ENCODE measurements at regions not wholly inside any gene's neighbourhood (a gene's known extent, or its start where the extent isn't known, plus 50 kb on each side); places are given as distances from the start of the nearest gene placed in this dataset.

- Histone ChIP-seq H3K27me3 (ENCODE audit: low read depth) (0 out of 2 replicates have a peak, but pooled peaks cover 3% of the 10 kb centered on the region), H3K9me3 (no peaks in the 10 kb centered on the region), H3K36me3 (replicated peaks) (no peaks in the 10 kb centered on the region), H3K4me1 (no peaks in the 10 kb centered on the region), H3K4me3 (no peak overlapping the region)
- in situ Hi-C loops (cut with MboI; ENCODE audit: low sequenced_read_pairs): no loop called here
- DNase-seq (ENCODE audit: low spot score in 2 of 2): peak in 1 of 2 experiments; percentile 32
Observed at GRCh38 chr21:17931080-17931479, 111.9 kb upstream of the C21orf91 start.

- DNase-seq (ENCODE audit: low spot score in 2 of 2): no peak
Observed at GRCh38 chr21:17930093-17930492, 110.9 kb upstream of the C21orf91 start.

GRCh38 chr21:17929510-17929909 lies 110.4 kb upstream of the C21orf91 start:
- no peaks in the 10 kb centered on the region for H3K36me3 ChIP-seq (replicated peaks)
- H3K27me3 ChIP-seq (ENCODE audit: low read depth): no peaks in the 10 kb centered on the region
- in situ Hi-C loops (cut with MboI; ENCODE audit: low sequenced_read_pairs): no loop called here
- H3K4me3 ChIP-seq: no peak overlapping the region
- no peaks in the 10 kb centered on the region for H3K9me3 ChIP-seq
- DNase-seq (ENCODE audit: low spot score in 2 of 2): no peak
- H3K4me1 ChIP-seq: no peaks in the 10 kb centered on the region

More at GRCh38 chr21:17930093-17930492, 110.9 kb upstream of the C21orf91 start:
- in situ Hi-C loops (cut with MboI; ENCODE audit: low sequenced_read_pairs): no loop called here
- Histone ChIP-seq H3K4me1 (no peaks in the 10 kb centered on the region), H3K27me3 (ENCODE audit: low read depth) (no peaks in the 10 kb centered on the region), H3K9me3 (no peaks in the 10 kb centered on the region), H3K4me3 (no peak overlapping the region), H3K36me3 (replicated peaks) (no peaks in the 10 kb centered on the region)

- H3K4me1 ChIP-seq: no peaks in the 10 kb centered on the region
- no peaks in the 10 kb centered on the region for H3K9me3 ChIP-seq
- no peaks in the 10 kb centered on the region for H3K27me3 ChIP-seq (ENCODE audit: low read depth)
- in situ Hi-C loops (cut with MboI; ENCODE audit: low sequenced_read_pairs): no loop called here
- H3K36me3 ChIP-seq (replicated peaks): no peaks in the 10 kb centered on the region
- peak in 1 of 2 experiments; percentile 14 for DNase-seq (ENCODE audit: low spot score in 2 of 2)
- no peak overlapping the region for H3K4me3 ChIP-seq
Observed at GRCh38 chr21:17925899-17926298, 106.7 kb upstream of the C21orf91 start.

- Histone ChIP-seq H3K9me3 (no peaks in the 10 kb centered on the region), H3K27me3 (ENCODE audit: low read depth) (no peaks in the 10 kb centered on the region), H3K4me3 (no peak overlapping the region), H3K36me3 (replicated peaks) (no peaks in the 10 kb centered on the region), H3K4me1 (no peaks in the 10 kb centered on the region)
- in situ Hi-C loops (cut with MboI; ENCODE audit: low sequenced_read_pairs): loop anchor here (25.0 kb wide), 1 partner anchor 238 kb away; no protein-coding TSS in a partner anchor
- peak; percentile 71 to 76 for DNase-seq (ENCODE audit: low spot score in 2 of 2)
Observed at GRCh38 chr21:17925000-17925610, 105.9 kb upstream of the C21orf91 start.

GRCh38 chr21:17921579-17922530 lies 102.7 kb upstream of the C21orf91 start:
- DNase-seq (ENCODE audit: low spot score in 2 of 2): no peak
- H3K4me3 ChIP-seq: no peak overlapping the region
- no peaks in the 10 kb centered on the region; the same call in 1 of the 2 replicates for H3K9me3 ChIP-seq
- H3K27me3 ChIP-seq (ENCODE audit: low read depth): no peaks in the 10 kb centered on the region
- no peaks in the 10 kb centered on the region for H3K4me1 ChIP-seq
- in situ Hi-C loops (cut with MboI; ENCODE audit: low sequenced_read_pairs): loop anchor here (25.0 kb wide), 1 partner anchor 235 kb away; no protein-coding TSS in a partner anchor
- no peaks in the 10 kb centered on the region for H3K36me3 ChIP-seq (replicated peaks)

GRCh38 chr21:17915976-17916375 lies 96.8 kb upstream of the C21orf91 start:
- in situ Hi-C loops (cut with MboI; ENCODE audit: low sequenced_read_pairs): loop anchor here (25.0 kb wide), 1 partner anchor 229 kb away; no protein-coding TSS in a partner anchor
- DNase-seq (ENCODE audit: low spot score in 2 of 2): no peak
- no peaks in the 10 kb centered on the region for H3K4me1 ChIP-seq
- H3K9me3 ChIP-seq: no peaks in the 10 kb centered on the region; the same call in 1 of the 2 replicates
- H3K27me3 ChIP-seq (ENCODE audit: low read depth): no peaks in the 10 kb centered on the region
- no peaks in the 10 kb centered on the region for H3K36me3 ChIP-seq (replicated peaks)
- H3K4me3 ChIP-seq: no peak overlapping the region

GRCh38 chr21:17911628-17912027 lies 92.5 kb upstream of the C21orf91 start:
- no peaks in the 10 kb centered on the region for H3K36me3 ChIP-seq (replicated peaks)
- H3K4me1 ChIP-seq: no peaks in the 10 kb centered on the region
- no peaks in the 10 kb centered on the region for H3K9me3 ChIP-seq
- no peak overlapping the region for H3K4me3 ChIP-seq
- DNase-seq (ENCODE audit: low spot score in 2 of 2): no peak
- in situ Hi-C loops (cut with MboI; ENCODE audit: low sequenced_read_pairs): loop anchor here (25.0 kb wide), 1 partner anchor 224 kb away; no protein-coding TSS in a partner anchor
- no peaks in the 10 kb centered on the region for H3K27me3 ChIP-seq (ENCODE audit: low read depth)

GRCh38 chr21:17903929-17904639 lies 84.9 kb upstream of the C21orf91 start:
- in situ Hi-C loops (cut with MboI; ENCODE audit: low sequenced_read_pairs): loop anchor here (25.0 kb wide), 1 partner anchor 217 kb away; no protein-coding TSS in a partner anchor
- H3K36me3 ChIP-seq (replicated peaks): no peaks in the 10 kb centered on the region
- no peaks in the 10 kb centered on the region for H3K27me3 ChIP-seq (ENCODE audit: low read depth)
- DNase-seq (ENCODE audit: low spot score in 2 of 2): no peak
- H3K4me3 ChIP-seq: no peak overlapping the region
- no peaks in the 10 kb centered on the region for H3K9me3 ChIP-seq
- H3K4me1 ChIP-seq: peaks cover 3% of the 10 kb centered on the region; the same call in 1 of the 2 replicates

- peaks cover 3% of the 10 kb centered on the region; the same call in 1 of the 2 replicates for H3K4me1 ChIP-seq
- no peaks in the 10 kb centered on the region for H3K9me3 ChIP-seq
- no peak overlapping the region for H3K4me3 ChIP-seq
- in situ Hi-C loops (cut with MboI; ENCODE audit: low sequenced_read_pairs): loop anchor here (25.0 kb wide), 1 partner anchor 216 kb away; no protein-coding TSS in a partner anchor
- H3K27me3 ChIP-seq (ENCODE audit: low read depth): no peaks in the 10 kb centered on the region
- peak in 1 of 2 experiments; percentile 24 for DNase-seq (ENCODE audit: low spot score in 2 of 2)
- no peaks in the 10 kb centered on the region for H3K36me3 ChIP-seq (replicated peaks)
Observed at GRCh38 chr21:17903029-17903806, 84.1 kb upstream of the C21orf91 start.

GRCh38 chr21:17901458-17902079 lies 82.4 kb upstream of the C21orf91 start:
- H3K4me1 ChIP-seq: peaks cover 3% of the 10 kb centered on the region; the same call in 1 of the 2 replicates
- H3K9me3 ChIP-seq: no peaks in the 10 kb centered on the region
- no peak overlapping the region for H3K4me3 ChIP-seq
- no peaks in the 10 kb centered on the region for H3K27me3 ChIP-seq (ENCODE audit: low read depth)
- H3K36me3 ChIP-seq (replicated peaks): no peaks in the 10 kb centered on the region
- in situ Hi-C loops (cut with MboI; ENCODE audit: low sequenced_read_pairs): loop anchor here (25.0 kb wide), 1 partner anchor 214 kb away; no protein-coding TSS in a partner anchor
- no peak for DNase-seq (ENCODE audit: low spot score in 2 of 2)

- in situ Hi-C loops (cut with MboI; ENCODE audit: low sequenced_read_pairs): loop anchor here (25.0 kb wide), 1 partner anchor 214 kb away; no protein-coding TSS in a partner anchor
- H3K4me3 ChIP-seq: no peak overlapping the region
- peak in 1 of 2 experiments; percentile 28 for DNase-seq (ENCODE audit: low spot score in 2 of 2)
- peaks cover 3% of the 10 kb centered on the region; the same call in 1 of the 2 replicates for H3K4me1 ChIP-seq
- no peaks in the 10 kb centered on the region for H3K27me3 ChIP-seq (ENCODE audit: low read depth)
- no peaks in the 10 kb centered on the region for H3K36me3 ChIP-seq (replicated peaks)
- H3K9me3 ChIP-seq: no peaks in the 10 kb centered on the region
Observed at GRCh38 chr21:17900990-17901385, 81.8 kb upstream of the C21orf91 start.

All from HAP-1 (cell line).